ENCODE measurements at regions not wholly inside any gene's neighbourhood (a gene's known extent, or its start where the extent isn't known, plus 50 kb on each side); places are given as distances from the start of the nearest gene placed in this dataset.

DNA sequence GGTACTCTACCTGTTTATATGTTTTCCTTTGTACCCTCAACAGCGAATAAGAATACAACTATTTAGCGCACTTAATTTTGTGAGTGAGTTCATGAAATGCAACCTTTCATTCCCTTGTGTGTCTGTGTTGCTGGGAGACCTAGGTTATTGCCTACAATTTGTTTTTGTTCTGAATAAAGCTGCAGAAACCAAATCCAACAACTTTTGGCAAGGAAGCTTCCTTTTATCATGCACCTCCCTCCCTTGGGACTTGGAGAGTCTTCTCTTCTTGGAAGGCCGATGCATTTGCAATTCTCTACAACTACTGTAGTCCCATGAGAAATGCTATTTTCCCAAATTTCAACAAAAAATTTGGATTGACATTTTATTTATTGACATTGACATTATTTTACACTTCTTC is 1002.4 kb upstream of the CADM2 start:
- no peak for FAIRE-seq
- TF ChIP-seq POLR2A (IDR thresholded peaks at IDR 0.05; ENCODE audit: low read depth, low read length) (no peak), POLR2AphosphoS5 (IDR thresholded peaks at IDR 0.05; ENCODE audit: low read depth, low read length) (no peak), TAF1 (IDR thresholded peaks at IDR 0.05; ENCODE audit: borderline replicate concordance, low read depth, low read length) (no peak)
- DNase-seq (ENCODE audit: insufficient read length), result no peak

DNA sequence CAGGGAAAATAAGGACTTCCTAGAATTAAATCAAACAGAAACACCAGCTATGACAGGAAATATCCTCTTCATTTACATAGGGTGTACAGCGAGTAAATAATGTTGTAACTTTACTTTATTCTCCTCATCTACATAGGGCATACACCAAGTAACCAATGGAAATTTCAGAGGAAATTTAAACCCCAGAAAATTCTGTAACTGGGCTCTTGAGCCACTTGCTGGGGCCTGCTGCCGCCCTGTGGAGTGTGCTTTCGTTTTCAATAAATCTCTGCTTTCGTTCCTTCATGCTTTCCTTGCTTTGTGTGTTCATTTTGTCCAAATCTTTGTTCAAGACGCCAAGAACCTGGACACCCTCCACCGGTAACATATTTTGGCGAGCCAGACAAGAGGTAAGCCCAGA is 990.4 kb upstream of the CADM2 start:
- TF ChIP-seq POLR2AphosphoS5 (IDR thresholded peaks at IDR 0.05; ENCODE audit: low read depth, low read length) (no peak), POLR2A (IDR thresholded peaks at IDR 0.05; ENCODE audit: low read depth, low read length) (no peak), TAF1 (IDR thresholded peaks at IDR 0.05; ENCODE audit: borderline replicate concordance, low read depth, low read length) (no peak)
- DNase-seq (ENCODE audit: insufficient read length) (no peak), FAIRE-seq (no peak)

DNA sequence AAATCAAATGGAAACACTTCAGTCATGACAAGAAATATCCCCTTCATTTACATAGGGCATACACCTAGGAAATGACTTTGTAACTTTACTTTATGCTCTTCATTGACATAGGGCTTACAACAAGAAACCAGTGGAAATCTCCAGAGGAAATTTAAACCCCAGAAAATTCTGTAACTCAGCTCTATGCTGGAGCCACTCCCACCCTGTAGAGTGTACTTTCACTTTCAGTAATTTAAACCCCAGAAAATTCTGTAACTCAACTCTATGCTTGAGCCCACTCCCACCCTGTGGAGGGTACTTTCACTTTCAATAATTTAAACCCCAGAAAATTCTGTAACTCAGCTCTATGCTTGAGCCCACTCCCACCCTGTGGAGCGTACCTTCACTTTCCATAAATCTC is 987.1 kb upstream of the CADM2 start:
- DNase-seq (ENCODE audit: insufficient read length) (no peak), FAIRE-seq (no peak)
- TF ChIP-seq POLR2AphosphoS5 (IDR thresholded peaks at IDR 0.05; ENCODE audit: low read depth, low read length) (no peak), POLR2A (IDR thresholded peaks at IDR 0.05; ENCODE audit: low read depth, low read length) (no peak), TAF1 (IDR thresholded peaks at IDR 0.05; ENCODE audit: borderline replicate concordance, low read depth, low read length) (no peak)

DNA sequence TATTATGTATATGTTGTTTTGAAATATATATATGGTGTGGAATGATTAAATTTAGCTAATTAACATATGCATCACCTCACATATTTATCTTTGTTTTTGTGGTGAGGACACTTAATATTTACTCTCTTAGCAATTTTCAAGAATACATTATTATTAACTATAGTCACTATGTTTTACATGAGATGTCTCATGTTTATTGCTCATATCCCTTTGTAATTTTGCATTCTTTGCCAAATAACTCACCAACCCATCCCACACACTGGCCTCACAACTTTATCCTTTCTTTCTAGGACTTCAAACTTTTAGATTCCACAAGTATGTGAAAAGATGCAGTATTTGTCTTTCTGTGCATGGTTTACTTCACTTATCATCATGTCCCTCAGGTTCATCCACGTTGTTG is 950.2 kb upstream of the CADM2 start:
- TF ChIP-seq TAF1 (IDR thresholded peaks at IDR 0.05; ENCODE audit: borderline replicate concordance, low read depth, low read length), result no peak
- TF ChIP-seq POLR2A (IDR thresholded peaks at IDR 0.05; ENCODE audit: low read depth, low read length), result no peak
- no peak for TF ChIP-seq POLR2AphosphoS5 (IDR thresholded peaks at IDR 0.05; ENCODE audit: low read depth, low read length)
- FAIRE-seq (no peak), DNase-seq (ENCODE audit: insufficient read length) (no peak)

DNA sequence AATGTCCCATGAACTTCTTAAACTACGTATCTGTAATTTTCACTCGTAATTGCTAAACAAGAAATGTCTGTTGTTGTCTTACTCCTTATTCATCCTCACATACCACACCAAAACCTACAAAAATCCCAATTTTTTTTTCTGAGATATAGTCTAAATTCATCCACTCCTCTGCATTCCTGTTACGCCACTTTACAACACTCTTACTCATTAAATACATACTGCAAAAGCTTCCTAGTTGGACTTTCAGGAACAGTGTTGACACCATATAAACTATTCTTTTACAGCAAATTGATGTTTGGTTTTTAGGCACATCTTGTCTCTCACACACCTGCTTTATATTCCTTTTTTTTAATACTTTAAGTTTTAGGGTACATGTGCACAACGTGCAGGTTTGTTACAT is 934.9 kb upstream of the CADM2 start:
- TF ChIP-seq POLR2AphosphoS5 (IDR thresholded peaks at IDR 0.05; ENCODE audit: low read depth, low read length), result no peak
- DNase-seq (ENCODE audit: insufficient read length) (no peak), FAIRE-seq (no peak)

DNA sequence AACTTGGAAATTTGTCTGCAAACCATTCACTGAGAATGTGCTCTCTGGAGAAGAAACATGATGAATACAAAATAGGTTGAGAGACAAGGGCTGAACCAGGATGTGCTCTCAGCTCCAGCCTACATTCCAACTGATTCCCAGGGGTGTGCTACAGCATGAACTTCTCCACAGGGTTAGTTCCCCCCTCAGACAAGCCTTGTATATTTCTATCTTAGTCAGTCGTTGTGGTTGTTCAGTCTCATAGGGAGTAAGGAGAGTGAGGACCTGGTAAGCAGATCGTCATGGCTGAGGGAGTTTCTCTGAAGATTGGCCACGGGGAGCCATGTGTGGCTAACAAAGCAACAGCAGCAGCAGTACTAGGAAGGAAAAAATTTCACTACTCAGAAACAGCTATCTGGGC is 919.7 kb upstream of the CADM2 start:
- FAIRE-seq (no peak), DNase-seq (ENCODE audit: insufficient read length) (no peak)
- TF ChIP-seq TAF1 (IDR thresholded peaks at IDR 0.05; ENCODE audit: borderline replicate concordance, low read depth, low read length) (no peak), POLR2AphosphoS5 (IDR thresholded peaks at IDR 0.05; ENCODE audit: low read depth, low read length) (no peak), POLR2A (IDR thresholded peaks at IDR 0.05; ENCODE audit: low read depth, low read length) (no peak)

DNA sequence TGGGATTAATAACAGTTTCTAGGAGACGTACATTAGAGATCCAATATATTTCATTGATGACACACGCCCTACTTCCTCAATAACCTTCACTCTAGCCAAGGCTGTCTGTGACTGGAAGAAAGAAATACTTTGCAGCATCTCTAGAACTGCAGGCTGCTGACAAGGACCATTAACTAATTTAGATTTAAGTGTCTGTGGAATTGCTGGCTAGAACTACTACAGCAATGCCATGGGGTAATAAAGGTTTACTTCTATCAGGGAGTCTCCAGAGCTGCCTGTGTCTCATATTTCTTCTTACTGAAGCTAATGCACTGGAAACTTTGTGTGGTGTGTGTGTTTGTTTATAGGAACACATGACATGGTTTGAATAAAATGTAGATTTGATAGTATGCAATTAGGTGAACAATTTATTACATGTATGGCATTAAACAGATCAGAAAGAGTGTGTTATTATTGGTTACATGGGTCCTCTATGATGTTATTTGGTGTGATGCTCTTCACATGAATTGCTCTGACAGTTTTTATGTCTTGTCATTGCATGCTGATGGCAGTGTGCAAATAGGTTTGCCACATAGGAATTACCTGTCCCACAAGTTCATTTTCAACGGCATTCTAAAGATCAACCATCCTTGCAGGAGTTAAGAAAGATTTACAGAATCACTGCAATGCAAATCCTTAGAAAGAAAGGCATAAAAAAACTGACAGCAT is 916.2 kb upstream of the CADM2 start:
- TF ChIP-seq POLR2AphosphoS5 (IDR thresholded peaks at IDR 0.05; ENCODE audit: low read depth, low read length), result no peak
- no peak for TF ChIP-seq TAF1 (IDR thresholded peaks at IDR 0.05; ENCODE audit: borderline replicate concordance, low read depth, low read length)
- TF ChIP-seq POLR2A (IDR thresholded peaks at IDR 0.05; ENCODE audit: low read depth, low read length), result no peak
- DNase-seq (ENCODE audit: insufficient read length) (no peak), FAIRE-seq (no peak)

DNA sequence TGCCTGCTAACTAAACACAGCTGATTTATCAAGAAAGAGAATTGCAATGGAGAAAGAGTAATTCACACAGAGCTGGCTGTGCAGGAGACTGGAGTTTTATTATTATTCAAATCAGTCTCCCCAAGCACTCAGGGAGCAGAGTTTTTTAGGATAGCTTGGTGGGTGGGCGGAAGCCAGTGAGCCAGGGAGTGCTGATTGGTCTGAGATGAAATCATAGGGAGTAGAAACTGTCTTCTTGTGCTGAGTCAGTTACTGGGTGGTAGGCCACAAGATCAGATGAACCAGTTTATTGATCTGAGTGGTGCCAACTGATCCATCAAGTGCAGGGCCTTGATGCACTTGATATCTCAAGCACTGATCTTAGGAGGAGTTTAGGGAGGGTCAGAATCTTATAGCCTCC is 891.9 kb upstream of the CADM2 start:
- DNase-seq (ENCODE audit: insufficient read length), result no peak
- no peak for TF ChIP-seq POLR2A (IDR thresholded peaks at IDR 0.05; ENCODE audit: low read depth, low read length)
- no peak for FAIRE-seq

DNA sequence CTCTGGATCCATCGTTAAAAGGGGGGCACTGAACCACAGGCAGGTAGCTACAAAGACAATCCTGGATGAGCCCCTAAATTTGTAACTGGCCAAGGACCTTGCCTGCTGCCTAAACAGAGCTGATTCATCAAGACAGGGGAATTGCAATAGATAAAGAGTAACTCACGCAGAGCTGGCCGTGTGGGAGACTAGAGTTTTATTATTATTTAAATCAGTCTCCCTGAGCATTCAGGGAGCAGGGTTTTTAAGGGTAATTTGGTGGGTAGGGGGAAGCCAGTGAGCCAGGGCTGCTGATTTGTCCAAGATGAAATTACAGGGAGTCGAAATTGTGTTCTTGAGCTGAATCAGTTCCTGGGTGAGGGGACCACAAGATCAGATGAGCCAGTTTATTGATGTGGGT is 885.1 kb upstream of the CADM2 start:
- no peak for DNase-seq (ENCODE audit: insufficient read length)
- TF ChIP-seq POLR2A (IDR thresholded peaks at IDR 0.05; ENCODE audit: low read depth, low read length) (no peak), TAF1 (IDR thresholded peaks at IDR 0.05; ENCODE audit: borderline replicate concordance, low read depth, low read length) (no peak), POLR2AphosphoS5 (IDR thresholded peaks at IDR 0.05; ENCODE audit: low read depth, low read length) (no peak)
- no peak for FAIRE-seq

DNA sequence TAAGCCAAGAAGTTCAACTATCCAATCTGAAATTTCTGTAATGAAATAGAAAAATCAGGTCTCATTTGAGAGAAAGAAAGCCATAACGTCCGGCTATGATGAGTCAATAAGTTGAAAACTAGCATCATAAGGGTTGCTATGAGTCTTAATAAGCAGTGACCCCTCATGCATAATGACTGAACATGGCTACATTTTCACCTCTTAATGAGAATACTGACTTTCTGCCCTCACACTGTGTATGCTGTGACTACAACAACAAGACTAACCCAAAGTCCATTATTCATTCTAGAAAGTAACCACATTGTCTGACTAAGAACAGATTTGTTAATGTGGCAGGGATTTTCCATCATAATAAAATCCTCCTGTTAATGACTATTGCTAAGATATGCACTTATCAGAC is 884.0 kb upstream of the CADM2 start:
- TF ChIP-seq POLR2AphosphoS5 (IDR thresholded peaks at IDR 0.05; ENCODE audit: low read depth, low read length) (no peak), POLR2A (IDR thresholded peaks at IDR 0.05; ENCODE audit: low read depth, low read length) (no peak)
- no peak for DNase-seq (ENCODE audit: insufficient read length)
- no peak for FAIRE-seq

DNA sequence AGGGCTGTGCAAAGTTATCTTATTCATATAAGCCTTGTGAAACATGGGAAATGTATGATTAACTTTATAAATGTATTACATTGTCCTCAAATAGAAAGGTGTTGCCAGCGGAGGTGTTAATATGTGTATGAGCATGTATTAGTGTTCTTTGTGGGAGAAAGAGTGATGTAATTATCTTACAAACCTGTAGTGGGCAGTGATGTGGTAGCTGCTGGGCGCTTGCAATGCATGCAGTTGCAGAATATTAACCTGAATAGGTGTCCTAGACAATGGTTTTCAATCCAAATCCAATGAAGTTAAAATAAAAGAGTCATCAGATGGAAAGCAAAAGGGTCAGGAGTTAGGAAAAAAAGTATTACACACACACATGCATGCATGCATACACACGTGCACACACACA is 881.3 kb upstream of the CADM2 start:
- no peak for TF ChIP-seq TAF1 (IDR thresholded peaks at IDR 0.05; ENCODE audit: borderline replicate concordance, low read depth, low read length)
- TF ChIP-seq POLR2AphosphoS5 (IDR thresholded peaks at IDR 0.05; ENCODE audit: low read depth, low read length), result no peak
- no peak for TF ChIP-seq POLR2A (IDR thresholded peaks at IDR 0.05; ENCODE audit: low read depth, low read length)
- no peak for FAIRE-seq
- DNase-seq (ENCODE audit: insufficient read length), result no peak

DNA sequence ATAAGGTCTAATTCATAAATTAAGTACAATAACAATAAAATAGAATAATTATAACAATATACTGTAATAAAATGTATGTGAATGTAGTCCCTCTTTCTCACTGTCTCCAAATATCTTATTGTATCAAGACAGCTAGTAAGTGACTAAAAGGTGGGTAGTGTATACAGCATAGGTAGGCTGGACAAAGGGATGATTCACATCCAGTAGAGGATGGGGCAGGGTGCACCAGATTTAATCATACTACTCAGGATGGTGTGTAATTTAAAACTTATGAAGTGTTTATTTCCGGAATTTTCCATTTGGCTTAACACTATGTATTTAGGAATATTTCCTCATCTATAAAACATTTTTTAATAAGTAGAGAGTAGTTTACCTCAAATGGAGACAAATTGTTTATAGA is 876.1 kb upstream of the CADM2 start:
- DNase-seq (ENCODE audit: insufficient read length) (no peak), FAIRE-seq (no peak)
- TF ChIP-seq TAF1 (IDR thresholded peaks at IDR 0.05; ENCODE audit: borderline replicate concordance, low read depth, low read length) (no peak), POLR2A (IDR thresholded peaks at IDR 0.05; ENCODE audit: low read depth, low read length) (no peak), POLR2AphosphoS5 (IDR thresholded peaks at IDR 0.05; ENCODE audit: low read depth, low read length) (no peak)

DNA sequence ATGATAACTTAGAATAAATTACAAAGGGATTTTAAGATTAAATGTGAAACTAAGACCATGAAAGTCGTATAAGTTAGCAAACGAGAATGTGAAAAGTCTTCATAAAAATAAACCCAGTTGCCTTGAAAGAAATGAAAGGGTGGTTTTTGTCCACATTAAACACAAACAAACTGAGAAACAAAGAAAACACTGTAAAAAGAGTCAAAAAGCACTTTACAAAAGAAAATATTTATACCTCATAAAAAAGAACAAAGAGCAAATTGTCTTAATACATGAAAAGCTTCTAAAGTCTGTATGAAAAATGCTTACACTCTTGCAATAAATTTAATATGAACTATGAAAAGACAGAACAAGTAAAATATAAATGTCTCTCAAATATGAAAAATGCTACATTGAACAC is 865.9 kb upstream of the CADM2 start:
- no peak for FAIRE-seq
- no peak for DNase-seq (ENCODE audit: insufficient read length)
- TF ChIP-seq POLR2AphosphoS5 (IDR thresholded peaks at IDR 0.05; ENCODE audit: low read depth, low read length) (no peak), TAF1 (IDR thresholded peaks at IDR 0.05; ENCODE audit: borderline replicate concordance, low read depth, low read length) (no peak)

Measured in GM12892 (cell line).